OCI-M2 (cell line): ENCODE measurements at regions not wholly inside any gene's neighbourhood (a gene's known extent, or its start where the extent isn't known, plus 50 kb on each side); places are given as distances from the start of the nearest gene placed in this dataset.
A peak's percentile ranks its signal among the peaks of the same experiment; 100 is the strongest.

Source experiments
- DNase-seq: peaks from one replicate; lab custom pipeline; 2025; ENCODE audit not compliant: unreplicated experiment; lab: John Stamatoyannopoulos, UW

DNA sequence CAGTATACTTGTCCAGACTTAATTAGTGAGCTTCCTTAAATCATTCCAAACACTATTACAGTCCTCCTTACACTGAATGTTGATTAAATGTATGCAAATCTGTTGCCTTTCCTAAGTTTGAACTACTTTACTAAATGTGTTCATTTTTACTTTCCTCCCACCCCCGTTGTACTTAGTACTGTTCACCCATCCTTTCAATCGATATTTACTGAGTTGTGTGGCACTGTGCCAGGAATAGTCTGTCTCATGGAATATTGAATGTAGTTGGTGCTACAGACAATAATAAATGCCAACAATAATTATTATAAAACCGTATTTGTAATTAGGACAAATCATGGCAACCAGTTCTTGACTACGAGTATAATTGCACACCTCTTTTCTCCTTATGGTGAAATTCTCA, 335.7 kb downstream of the GPR37 start:
- DNase-seq = no peak

DNA sequence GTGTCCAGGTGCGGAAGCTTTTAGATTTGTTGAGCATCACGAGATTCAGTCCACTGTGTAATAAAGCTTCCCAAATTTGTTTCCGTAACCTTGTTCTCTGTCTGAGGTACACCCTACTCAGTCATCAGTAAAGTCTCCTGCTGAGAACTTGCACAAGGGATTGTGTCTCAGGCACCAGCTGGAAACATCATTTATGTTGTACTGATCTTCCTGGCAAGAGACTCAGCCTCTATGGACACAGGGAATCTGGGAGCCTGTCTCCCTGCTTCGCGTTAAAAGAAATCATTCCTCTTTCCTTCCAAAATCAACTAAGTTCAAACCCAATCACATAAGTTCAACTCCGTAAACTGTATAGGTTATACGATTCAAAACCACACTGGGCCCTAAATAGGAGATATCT, 336.8 kb downstream of the GPR37 start:
- no peak for DNase-seq

DNA sequence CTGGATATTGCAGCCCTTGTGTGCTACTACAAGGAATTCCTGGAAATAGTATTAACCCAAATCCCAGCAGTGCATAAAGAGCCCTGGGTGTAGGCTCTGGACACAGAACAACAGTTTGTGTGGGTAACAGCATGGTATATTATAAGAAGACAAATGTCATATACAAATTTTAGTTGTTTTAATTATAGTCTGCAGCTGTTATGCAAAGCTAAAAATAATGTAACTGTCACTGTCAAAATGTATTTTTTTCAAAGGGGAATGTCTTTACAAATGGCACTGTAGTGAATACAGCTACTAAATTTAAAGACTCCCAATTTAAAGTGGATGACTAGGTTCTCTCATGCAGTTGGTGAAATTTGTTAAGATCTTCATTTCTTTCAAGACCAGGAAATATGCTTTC, 339.0 kb downstream of the GPR37 start:
- no peak for DNase-seq

DNA sequence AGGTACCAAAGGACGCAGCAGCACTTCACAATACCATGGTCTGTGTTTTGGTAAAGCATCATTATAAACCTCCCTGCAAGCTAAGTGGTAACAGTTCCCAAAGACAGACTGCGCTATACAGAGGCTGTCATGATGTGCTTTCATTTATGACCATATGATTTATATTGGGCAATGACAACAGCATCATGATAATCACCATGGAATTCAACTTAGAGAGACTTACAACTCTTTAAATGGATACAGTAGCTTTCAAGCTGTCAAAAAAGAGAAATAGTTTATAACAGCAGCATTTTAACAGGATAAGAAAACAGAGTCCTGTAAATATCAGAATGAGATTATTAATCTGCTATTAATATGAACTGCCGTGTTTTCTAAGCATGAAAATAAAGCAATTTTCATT, 341.7 kb downstream of the GPR37 start:
- no peak for DNase-seq

DNA sequence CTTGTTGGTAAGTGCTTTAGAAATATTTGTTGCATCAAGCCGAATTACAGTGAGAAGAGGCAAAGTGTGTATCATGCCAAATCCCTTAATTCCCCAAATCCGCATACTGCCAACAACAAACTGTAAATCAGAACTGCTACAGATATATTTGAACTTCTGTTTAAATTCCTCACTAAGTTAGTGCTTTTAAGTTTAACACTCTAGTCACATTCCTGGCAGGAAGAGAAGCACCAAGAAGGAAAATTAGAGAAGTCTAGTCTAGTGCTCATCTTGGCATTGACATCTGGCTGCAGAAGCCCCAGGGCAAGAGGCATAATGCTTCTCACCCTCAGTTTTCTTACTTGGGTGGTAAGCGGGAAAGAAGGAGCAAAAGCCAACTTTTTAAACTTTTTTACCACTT, 343.5 kb downstream of the GPR37 start:
- no peak for DNase-seq

DNA sequence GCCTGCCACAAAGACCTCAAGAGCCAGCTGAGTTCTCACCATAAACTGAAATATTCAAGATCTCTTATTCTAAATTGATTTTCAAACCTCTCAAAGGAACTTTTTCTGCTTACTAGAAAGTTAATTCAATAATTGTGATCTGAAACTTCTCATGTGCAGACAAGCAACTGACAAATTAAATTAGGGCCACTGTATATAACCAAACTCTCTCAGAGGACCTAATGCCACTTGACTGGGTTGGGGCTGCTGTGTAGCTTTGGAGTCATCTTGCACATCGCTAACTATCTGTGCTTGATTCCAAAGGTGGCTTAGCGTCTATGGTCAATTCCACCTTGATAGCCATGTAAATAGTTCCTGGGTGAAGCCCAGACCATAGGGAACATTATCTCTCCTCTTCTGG, 345.2 kb downstream of the GPR37 start:
- DNase-seq = no peak

DNA sequence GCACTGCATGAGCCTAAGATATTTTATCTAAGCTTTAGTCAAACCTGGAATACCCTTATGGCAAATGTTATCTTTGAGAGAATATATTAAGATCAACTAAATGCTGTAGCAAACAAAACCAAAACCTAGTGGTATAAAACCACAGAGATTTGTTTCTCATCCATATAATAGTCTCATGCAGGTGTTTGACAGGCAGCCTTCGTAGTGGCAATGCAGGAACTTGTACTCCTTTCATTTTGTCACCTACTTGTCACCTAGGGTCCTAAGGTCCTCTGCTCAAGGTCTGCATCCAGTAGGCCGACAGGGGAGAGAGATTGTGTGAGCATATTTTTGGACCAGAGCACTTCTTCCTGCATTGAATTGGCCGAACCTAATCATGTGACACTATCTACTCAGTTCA, 352.6 kb downstream of the GPR37 start:
- DNase-seq = no peak

DNA sequence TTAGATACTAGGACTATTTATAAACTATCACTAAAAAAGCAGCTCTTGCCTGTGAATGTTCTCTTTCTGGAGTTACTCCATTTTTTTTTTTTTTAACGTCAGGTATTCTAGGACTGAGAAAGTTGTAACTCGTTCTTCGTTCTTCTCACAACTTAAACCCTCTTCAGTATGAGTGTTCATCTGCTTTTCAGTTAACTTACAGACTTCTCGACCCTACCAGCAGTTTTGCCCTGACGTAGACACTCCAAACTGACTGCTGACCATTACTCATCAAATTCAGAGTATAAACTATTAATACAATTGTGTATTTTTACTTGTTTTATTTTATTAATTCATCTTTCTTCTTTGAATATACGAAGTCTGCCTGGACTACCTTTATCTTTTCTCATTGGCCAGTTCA, 353.1 kb downstream of the GPR37 start:
- no peak for DNase-seq

DNA sequence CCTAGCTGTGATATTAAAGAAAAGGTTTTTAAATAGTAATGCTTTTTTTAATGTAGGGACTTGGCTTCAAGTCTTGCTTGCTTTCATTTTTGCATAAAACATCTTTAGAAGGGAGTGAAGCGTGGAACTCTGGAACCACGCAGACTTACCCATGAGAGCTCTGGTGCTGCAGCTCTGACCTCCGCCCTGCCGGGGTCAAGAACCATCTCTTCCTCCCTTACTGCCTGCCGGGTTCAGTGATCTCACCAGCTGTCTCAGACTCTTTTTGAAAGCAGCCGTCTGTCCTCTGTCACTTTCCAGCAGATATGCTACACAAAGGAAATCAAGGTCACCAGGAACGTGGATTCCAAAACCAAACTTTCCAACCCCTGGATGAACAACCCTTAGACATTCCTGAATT, 353.8 kb downstream of the GPR37 start:
- DNase-seq = no peak

DNA sequence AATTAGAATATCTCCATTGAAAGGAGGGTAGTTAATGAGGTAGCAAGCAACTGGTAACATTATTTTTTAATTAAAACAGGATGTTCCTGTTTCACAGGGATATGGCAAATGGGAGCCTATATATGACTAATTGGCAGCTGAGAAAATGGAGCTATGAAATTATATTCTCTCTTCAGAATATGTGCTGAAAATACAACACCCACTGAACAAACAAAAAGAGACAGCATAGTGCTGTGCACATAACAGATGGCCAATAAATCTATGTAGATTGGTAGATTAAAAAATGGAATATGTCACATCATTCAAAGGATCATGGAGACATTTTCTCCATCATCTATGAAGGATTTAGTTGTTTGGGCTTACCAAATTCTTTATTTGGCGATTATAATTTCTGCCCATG, 362.0 kb downstream of the GPR37 start:
- no peak for DNase-seq

DNA sequence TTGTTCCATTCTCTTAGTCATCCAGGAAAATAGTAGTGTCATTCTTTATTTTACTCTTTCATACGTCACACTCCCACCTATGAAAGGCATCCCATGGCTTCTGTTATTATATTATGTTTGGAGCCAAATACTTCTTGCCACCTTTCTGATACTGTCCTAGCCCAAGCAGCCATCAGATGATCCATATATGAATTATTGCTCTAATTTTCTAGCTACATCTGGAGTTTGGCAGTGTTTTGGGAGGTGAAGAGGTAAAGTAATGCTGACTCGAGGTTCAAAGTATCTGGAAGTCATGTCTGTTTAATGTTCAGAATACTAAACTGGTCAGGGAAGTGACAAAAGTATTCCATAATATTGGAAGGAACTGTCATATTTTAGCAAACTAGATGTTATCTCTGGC, 362.5 kb downstream of the GPR37 start:
- DNase-seq = no peak

DNA sequence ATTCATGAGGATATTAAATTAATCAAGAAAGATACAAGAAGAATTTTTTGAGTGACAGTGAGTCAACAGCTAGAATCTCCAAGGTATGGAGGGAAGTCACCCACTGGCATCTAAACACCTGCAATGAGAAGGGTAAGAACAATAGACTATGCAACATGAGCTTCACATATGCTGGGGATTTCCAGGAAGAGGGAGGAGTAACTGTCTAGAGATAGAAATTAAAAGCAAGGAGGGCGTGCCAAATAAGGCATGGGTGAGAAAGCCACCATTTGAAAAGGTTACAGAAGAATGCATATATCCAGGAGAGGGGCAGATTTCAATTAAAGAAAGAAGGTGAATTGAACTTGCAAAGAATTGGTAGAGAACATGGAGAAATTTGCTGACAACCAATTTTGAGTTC, 365.7 kb downstream of the GPR37 start:
- no peak for DNase-seq

DNA sequence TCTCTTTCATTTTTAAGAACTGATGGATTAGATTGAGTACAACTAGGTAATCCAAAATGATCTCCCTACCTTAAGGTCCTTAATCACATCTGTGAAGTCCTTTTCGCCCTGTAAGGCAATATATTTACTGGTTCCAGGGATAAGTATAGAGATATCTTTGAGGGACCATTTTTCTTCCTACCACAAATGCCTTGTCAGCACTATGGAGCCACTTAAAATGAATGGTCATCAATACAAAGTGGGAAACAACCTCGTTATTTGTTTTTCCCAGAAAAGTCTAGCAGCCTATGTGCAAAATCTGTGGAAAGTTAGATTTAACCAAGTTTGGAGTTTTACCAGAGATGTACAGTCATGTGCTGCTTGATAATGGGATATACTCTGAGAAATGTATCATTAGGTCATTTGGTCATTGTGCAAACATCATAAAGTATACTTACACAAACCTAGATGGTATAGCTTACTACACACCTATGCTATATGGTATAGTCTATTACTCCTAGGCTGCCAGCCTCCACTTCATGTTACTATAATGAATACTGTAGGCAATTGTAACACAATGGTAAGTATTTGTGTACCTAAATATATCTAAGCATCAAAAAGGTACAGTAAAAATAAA, 366.2 kb upstream of the TMEM229A start:
- no peak for DNase-seq

DNA sequence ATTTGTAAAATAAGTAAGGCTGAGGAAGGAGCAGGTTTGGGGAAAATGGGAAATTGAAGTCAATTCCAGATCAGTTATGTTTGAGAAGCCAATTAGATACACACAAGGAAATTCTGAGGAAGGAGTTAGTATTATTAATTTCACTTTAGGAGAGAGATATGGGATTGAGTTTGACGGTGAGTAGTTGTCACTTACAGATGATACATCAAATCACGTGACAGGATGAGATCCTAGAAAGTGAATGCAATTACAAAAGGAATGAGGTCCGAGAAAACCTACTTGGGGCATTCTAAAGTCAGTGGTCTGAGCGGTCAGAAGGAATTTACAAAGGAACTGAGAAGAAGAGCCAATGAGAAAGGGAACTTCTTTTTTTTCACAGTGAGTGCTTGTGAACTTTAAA, 364.3 kb upstream of the TMEM229A start:
- DNase-seq = no peak

DNA sequence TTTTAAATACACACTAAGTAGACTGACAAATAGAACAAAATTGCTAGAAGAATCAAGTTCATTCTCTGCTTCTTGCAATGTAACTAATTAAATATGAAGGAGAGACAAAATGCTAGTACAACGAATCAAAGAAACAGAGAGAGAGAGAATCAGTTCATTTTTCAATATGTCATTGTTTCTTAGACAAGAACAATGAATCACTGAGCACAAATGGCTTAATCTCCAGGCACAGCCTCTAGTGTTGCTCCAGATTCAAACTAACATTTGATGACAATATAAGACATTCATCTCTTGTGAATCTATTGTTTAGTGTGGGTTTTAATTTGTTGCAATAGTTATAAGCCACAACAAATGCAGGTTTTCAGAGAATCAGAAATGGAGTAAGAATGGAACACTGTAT, 357.4 kb upstream of the TMEM229A start:
- no peak for DNase-seq

DNA sequence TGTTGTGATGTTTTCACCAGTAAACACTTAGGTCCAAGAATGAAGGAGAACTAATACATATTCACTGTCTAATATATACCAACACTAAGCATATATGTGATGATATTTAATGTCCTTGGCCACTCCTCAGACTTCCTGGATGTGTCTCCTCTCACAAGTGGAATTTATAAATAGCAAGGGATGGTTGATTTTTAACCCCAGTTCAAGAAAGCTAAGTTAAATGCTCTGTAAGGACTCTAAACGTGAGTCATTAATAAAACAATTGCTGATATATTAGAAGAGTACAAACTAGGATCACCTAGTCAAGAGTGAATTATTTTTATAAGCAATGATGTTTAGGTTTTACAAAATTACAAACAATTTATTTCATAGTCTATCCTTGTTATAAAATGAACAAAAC, 355.9 kb upstream of the TMEM229A start:
- DNase-seq = no peak

DNA sequence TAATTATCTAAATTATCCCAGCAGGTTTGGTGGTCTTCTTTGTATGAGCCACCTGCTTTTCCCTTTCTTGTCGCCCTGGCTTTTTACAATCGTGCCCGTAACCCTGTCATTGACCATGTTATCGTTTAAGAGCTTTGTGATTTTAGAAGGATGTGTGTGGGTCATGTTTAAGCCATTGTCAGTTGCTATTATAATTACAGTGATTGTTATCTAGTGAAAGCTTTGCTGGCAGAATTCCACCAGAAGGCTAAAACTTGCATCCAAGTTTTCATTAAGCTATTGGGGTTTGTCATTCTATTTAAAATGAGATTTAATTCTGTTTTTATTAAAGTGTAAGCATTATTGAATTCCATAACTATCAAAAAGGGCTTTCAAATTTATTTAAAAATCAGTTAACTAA, 354.2 kb upstream of the TMEM229A start:
- DNase-seq = no peak

DNA sequence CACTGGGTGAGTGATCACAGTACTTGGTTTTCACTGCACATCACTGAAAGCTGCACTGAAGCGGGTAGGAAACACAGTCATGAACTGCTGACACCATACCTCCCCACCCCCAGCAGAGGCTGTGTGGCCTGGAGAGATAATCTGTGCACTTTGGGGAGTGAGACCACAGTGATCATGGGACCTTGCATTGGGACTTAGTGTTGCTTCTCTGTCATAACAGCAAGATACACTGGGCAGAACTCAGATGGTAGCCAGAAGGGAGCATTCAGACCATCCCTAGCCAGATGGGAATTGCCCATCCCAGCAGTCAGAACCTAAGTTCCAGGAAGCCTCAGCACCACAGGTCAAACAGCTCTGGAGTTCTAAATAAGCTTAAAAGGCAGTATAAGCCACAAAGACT, 346.4 kb upstream of the TMEM229A start:
- DNase-seq = peak; percentile 66

DNA sequence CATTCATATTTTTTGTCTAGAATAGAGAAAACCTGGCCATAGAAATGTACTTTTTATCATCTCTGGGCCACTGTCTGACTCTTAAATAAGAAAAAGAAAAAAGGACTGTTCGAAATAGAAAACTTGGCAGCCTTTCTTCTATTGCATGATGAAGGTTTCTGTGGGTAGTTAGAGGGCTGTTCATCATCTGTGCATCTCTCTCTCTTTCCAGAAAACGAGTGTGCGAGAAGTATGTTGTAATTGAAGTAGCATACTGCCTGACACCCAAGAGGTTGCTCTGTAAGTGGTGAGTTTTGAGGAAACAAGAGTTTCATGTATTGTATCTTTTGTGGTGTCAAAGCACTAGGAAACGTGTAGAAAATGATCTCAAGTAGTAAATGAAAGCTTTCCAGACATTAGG, 343.2 kb upstream of the TMEM229A start:
- DNase-seq = no peak

DNA sequence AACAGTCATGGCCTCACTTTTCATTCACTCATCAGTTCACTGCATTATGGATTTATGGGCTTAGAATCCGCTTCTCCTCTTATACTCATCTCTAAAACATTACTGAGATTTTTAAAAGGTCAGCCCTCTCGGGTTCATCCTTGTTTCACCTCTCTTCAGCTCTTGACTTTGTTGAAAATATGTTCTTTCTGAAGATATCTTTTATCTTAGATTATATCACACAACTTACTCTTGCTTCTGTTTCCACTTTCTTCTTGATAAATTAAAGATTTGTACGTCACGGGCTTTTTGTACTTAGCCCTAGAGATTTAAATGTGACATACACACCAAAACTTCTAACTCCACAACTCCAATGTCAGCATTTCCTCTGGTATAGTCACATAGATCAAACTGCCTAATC, 342.5 kb upstream of the TMEM229A start:
- DNase-seq = no peak

DNA sequence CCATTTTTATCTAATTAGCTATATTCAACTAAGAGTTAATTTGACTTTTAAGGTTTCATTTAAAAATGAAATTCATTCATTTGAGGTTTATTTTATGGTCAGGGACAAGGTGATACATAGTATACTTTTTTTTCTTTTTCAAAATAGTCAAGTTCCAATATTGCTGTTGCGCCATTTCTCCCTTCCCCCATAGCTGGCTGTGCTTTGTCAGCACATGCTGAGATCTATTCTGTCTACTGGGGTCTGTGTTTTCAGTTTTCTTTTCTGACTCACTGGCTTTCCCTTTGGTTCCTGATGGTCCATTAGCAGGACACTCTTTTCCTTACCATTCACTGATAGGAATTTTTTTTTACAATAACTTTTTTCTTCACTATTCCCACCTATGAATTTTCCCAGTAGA, 336.4 kb upstream of the TMEM229A start:
- no peak for DNase-seq

DNA sequence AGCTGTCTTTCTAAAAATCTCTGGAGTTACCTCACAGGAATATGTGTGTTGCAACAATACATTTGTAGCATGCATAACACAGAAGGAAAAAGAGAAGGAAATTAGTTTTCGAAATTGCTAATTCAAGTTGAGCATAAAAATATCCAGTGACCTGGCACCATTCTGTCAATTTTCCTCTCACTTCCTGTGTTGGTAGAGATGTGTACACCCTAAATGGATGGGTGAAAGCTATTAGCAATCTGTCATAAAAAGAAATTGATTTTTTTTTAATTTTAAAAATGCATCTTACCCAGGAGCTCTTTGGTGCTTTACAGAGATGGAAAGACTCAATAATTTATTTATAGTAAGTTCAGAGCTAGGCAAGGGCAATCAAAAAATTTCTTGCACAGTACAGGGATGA, 333.3 kb upstream of the TMEM229A start:
- DNase-seq = no peak

DNA sequence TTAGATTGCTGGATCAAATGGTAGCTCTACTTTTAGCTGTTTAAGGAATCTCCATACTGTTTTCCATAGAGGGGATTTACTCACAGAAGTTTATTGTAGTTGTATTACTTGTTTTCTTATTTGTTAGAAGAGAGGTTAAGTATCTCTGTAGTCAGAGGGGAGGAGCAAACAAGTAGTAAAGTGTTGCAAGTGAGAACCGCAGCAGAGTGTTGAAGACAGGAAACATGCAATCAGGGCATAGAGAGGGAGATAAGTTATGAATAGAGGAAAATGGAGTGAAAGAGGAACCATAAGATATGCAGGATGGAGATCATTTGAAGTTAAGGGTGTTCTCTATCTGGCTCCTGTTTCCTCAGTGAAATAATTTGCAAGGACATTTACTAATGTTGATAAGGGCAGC, 331.4 kb upstream of the TMEM229A start:
- no peak for DNase-seq

DNA sequence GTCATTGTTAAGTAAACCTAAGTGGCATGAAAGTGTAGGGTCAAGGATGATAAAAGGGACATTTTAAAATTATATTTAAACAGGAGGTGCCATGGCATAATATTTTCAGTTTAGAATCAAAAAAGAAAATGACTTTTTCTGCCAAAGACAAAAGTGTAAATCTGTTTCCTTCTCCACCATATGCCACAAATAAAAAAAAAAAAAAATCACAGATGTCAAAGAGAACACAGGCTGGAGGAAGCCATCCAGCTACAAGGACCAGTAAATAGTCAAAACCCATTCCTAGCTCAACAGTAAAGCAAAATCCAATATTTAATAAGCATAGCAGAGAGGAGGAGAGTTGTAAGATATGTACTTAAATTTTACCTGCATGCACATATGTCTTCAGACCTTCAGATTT, 321.3 kb upstream of the TMEM229A start:
- DNase-seq = no peak
